ENCODE measurements at regions not wholly inside any gene's neighbourhood (a gene's known extent, or its start where the extent isn't known, plus 50 kb on each side); places are given as distances from the start of the nearest gene placed in this dataset.

- no peak overlapping the region for H3K27ac ChIP-seq
- no peaks in the 10 kb centered on the region for H3K36me3 ChIP-seq
- no peak for TF ChIP-seq CTCF (IDR thresholded peaks at IDR 0.05)
- H3K4me1 ChIP-seq: no peaks in the 10 kb centered on the region
- no peaks in the 10 kb centered on the region for H3K27me3 ChIP-seq
- no peak overlapping the region for H3K4me3 ChIP-seq
- ATAC-seq (no peak), DNase-seq (no peak)
- H3K9me3 ChIP-seq: peaks cover 0 to 7% (median 0%) of the 10 kb centered on the region in 11 donors
- intact Hi-C loops (cut with DNase I): no loop called here
Observed at GRCh38 chr13:87393358-87393757, 277.8 kb upstream of the SLITRK5 start.

GRCh38 chr13:87398047-87398446, 273.1 kb upstream of the SLITRK5 start:
- no peaks in the 10 kb centered on the region for H3K4me1 ChIP-seq
- intact Hi-C loops (cut with DNase I): no loop called here
- no peaks in the 10 kb centered on the region for H3K9me3 ChIP-seq
- ATAC-seq (no peak), DNase-seq (no peak)
- no peak overlapping the region for H3K4me3 ChIP-seq
- no peak for TF ChIP-seq CTCF (IDR thresholded peaks at IDR 0.05)
- no peaks in the 10 kb centered on the region for H3K36me3 ChIP-seq
- 67 to 83% methylated on average over 3 of the region's 3 CpGs for WGBS, 2 donors
- H3K27me3 ChIP-seq: no peaks in the 10 kb centered on the region
- H3K27ac ChIP-seq: no peak overlapping the region

GRCh38 chr13:87403748-87404432, 267.3 kb upstream of the SLITRK5 start:
- Histone ChIP-seq H3K4me3 (no peak overlapping the region), H3K36me3 (no peaks in the 10 kb centered on the region), H3K4me1 (no peaks in the 10 kb centered on the region), H3K27me3 (no peaks in the 10 kb centered on the region), H3K9me3 (peaks cover 0 to 6% (median 0%) of the 10 kb centered on the region in 11 donors), H3K27ac (no peak overlapping the region)
- ATAC-seq: no peak
- intact Hi-C loops (cut with DNase I): no loop called here
- WGBS, 2 donors: 24% methylated on average over 4 of the region's 4 CpGs
- TF ChIP-seq CTCF (IDR thresholded peaks at IDR 0.05): no peak
- no peak for DNase-seq

GRCh38 chr13:87426742-87427141, 244.4 kb upstream of the SLITRK5 start:
- intact Hi-C loops (cut with DNase I): no loop called here

More at GRCh38 chr13:87426742-87427141, 244.4 kb upstream of the SLITRK5 start:
- TF ChIP-seq CTCF (IDR thresholded peaks at IDR 0.05): no peak
- DNase-seq: no peak
- Histone ChIP-seq H3K27me3 (no peaks in the 10 kb centered on the region), H3K4me3 (no peak overlapping the region), H3K27ac (no peak overlapping the region), H3K36me3 (no peaks in the 10 kb centered on the region), H3K9me3 (peaks cover 0 to 21% (median 0%) of the 10 kb centered on the region in 11 donors), H3K4me1 (no peaks in the 10 kb centered on the region)
- no peak for ATAC-seq
